ENCODE measurements at regions not wholly inside any gene's neighbourhood (a gene's known extent, or its start where the extent isn't known, plus 50 kb on each side); places are given as distances from the start of the nearest gene placed in this dataset.

DNA sequence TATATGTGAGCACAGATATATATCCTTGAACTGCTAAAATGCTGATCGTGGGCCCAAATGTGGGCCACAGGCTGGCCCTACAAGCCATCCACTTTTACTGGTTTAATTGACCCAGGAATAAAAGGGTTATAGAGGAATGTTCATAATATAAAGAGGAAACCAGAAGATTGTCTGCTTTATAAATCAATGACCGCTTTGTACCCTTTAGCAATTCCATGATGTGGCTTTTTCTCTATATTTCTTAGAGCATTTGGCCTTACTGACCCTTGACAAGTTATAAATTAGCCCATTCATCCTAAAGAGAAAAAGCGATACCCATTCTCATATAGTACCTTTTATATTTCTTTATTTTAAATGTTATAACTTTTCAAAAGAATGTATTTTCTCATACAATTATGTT lies 87.1 kb upstream of the ITGA4 start:
- no peak for DNase-seq
- Histone ChIP-seq H3K4me2 (ENCODE audit: unreplicated experiment) (no peak overlapping the region), H3K9me3 (ENCODE audit: low read depth) (no peaks in the 10 kb centered on the region), H3F3A (ENCODE audit: insufficient read depth) (peaks cover 25% of the 10 kb centered on the region), H3K9me2 (ENCODE audit: insufficient read depth) (no peaks in the 10 kb centered on the region), H3K27me3 (replicated peaks; ENCODE audit: insufficient read depth) (no peaks in the 10 kb centered on the region), H4K20me1 (ENCODE audit: insufficient read depth) (no peaks in the 10 kb centered on the region), H3K9ac (no peak overlapping the region), H2AFZ (no peak overlapping the region), H3K36me3 (ENCODE audit: low read depth) (no peaks in the 10 kb centered on the region), H3K27ac (no peak overlapping the region), H3K4me3 (no peak overlapping the region), H3K4me1 (ENCODE audit: insufficient read depth) (peaks cover 21% of the 10 kb centered on the region), H3K79me2 (ENCODE audit: insufficient read depth) (no peaks in the 10 kb centered on the region)
- in situ Hi-C loops (cut with MboI) = no loop called here
- TF ChIP-seq EZH2phosphoT487 (IDR thresholded peaks at IDR 0.05; ENCODE audit: insufficient read depth, low read depth) = no peak
- TF ChIP-seq EZH2 (IDR thresholded peaks at IDR 0.05; ENCODE audit: insufficient read depth, poor library complexity, severe bottlenecking) = no peak
- 73 to 80% methylated on average over 3 of the region's 3 CpGs for WGBS, 2 experiments (ENCODE audit: low coverage in 1 of 2, low lambda C conversion rate in 2 of 2, missing lambda C conversion rate in 2 of 2)

- Histone ChIP-seq H3K4me1 (ENCODE audit: insufficient read depth) (peaks cover 29% of the 10 kb centered on the region), H3K27ac (no peak overlapping the region), H3K4me2 (ENCODE audit: unreplicated experiment) (no peak overlapping the region), H3K9me2 (ENCODE audit: insufficient read depth) (no peaks in the 10 kb centered on the region), H3K9me3 (ENCODE audit: low read depth) (no peaks in the 10 kb centered on the region), H4K20me1 (ENCODE audit: insufficient read depth) (no peaks in the 10 kb centered on the region), H3K27me3 (replicated peaks; ENCODE audit: insufficient read depth) (no peaks in the 10 kb centered on the region), H3K79me2 (ENCODE audit: insufficient read depth) (no peaks in the 10 kb centered on the region), H2AFZ (no peak overlapping the region), H3K4me3 (no peak overlapping the region), H3K36me3 (ENCODE audit: low read depth) (no peaks in the 10 kb centered on the region), H3K9ac (no peak overlapping the region), H3F3A (ENCODE audit: insufficient read depth) (peaks cover 25% of the 10 kb centered on the region)
- no peak for TF ChIP-seq EZH2phosphoT487 (IDR thresholded peaks at IDR 0.05; ENCODE audit: insufficient read depth, low read depth)
- TF ChIP-seq EZH2 (IDR thresholded peaks at IDR 0.05; ENCODE audit: insufficient read depth, poor library complexity, severe bottlenecking) = no peak
- in situ Hi-C loops (cut with MboI) = no loop called here
- 98% methylated on average over 2 of the region's 2 CpGs for WGBS, 2 experiments (ENCODE audit: low coverage in 1 of 2, low lambda C conversion rate in 2 of 2, missing lambda C conversion rate in 2 of 2)
- no peak for DNase-seq
Observed at GRCh38 chr2:181371195-181371594, 86.0 kb upstream of the ITGA4 start.

DNA sequence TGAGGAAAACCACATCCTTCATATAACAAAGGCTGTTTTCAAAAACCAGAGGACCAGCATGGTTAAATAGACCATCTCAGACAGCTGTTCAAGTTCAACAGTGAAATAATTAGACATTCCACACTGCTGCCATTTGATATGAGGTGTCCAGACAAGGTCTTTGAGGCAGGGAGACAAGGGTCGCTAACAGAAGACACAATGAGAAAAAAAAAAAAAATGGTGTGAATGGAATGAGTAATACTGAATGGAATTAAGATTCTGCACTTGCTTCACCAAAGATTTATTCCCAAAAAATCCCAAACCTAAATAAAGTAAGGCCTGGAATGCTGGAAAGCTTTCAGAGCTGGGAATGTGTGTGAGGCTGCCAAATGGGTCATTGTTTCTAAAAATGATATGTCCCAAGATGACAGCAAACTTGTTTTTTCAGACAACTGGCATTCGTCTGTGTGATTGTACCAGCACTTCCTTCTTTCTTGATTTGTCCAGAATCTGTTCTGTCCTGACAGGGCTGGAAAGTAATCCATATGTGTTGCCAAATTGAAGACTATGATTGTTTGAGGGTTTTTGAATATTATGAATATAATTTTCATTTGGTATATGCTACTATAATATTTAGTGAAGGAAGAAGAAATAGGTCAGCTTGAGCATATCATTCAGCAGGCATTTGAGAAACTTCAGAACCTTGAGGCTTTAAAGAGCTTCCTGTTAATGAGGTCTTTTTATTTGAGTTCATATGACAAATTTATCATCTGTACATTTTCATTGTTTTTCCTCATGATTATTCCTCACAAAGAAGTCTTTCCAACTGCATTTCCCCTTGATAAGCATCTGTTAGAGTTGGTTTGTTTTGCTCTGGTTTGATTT lies 85.2 kb upstream of the ITGA4 start:
- no peaks in the 10 kb centered on the region for H4K20me1 ChIP-seq (ENCODE audit: insufficient read depth)
- H3K4me2 ChIP-seq (ENCODE audit: unreplicated experiment) = peak overlapping the region; percentile 31
- H3K9me3 ChIP-seq (ENCODE audit: low read depth) = no peaks in the 10 kb centered on the region
- H3K9ac ChIP-seq = no peak overlapping the region
- no peak overlapping the region for H3K27ac ChIP-seq
- no peak for TF ChIP-seq EZH2 (IDR thresholded peaks at IDR 0.05; ENCODE audit: insufficient read depth, poor library complexity, severe bottlenecking)
- TF ChIP-seq EZH2phosphoT487 (IDR thresholded peaks at IDR 0.05; ENCODE audit: insufficient read depth, low read depth) = no peak
- H3K27me3 ChIP-seq (replicated peaks; ENCODE audit: insufficient read depth) = no peaks in the 10 kb centered on the region
- H3K36me3 ChIP-seq (ENCODE audit: low read depth) = no peaks in the 10 kb centered on the region
- peaks cover 29% of the 10 kb centered on the region for H3K4me1 ChIP-seq (ENCODE audit: insufficient read depth)
- no peak overlapping the region for H2AFZ ChIP-seq
- DNase-seq = peak; percentile 52
- H3F3A ChIP-seq (ENCODE audit: insufficient read depth) = peaks cover 25% of the 10 kb centered on the region
- H3K4me3 ChIP-seq = no peak overlapping the region
- no peaks in the 10 kb centered on the region for H3K79me2 ChIP-seq (ENCODE audit: insufficient read depth)
- in situ Hi-C loops (cut with MboI) = no loop called here
- 3 to 5% methylated on average over 2 of the region's 2 CpGs for WGBS, 2 experiments (ENCODE audit: low coverage in 1 of 2, low lambda C conversion rate in 2 of 2, missing lambda C conversion rate in 2 of 2)
- no peaks in the 10 kb centered on the region for H3K9me2 ChIP-seq (ENCODE audit: insufficient read depth)

DNA sequence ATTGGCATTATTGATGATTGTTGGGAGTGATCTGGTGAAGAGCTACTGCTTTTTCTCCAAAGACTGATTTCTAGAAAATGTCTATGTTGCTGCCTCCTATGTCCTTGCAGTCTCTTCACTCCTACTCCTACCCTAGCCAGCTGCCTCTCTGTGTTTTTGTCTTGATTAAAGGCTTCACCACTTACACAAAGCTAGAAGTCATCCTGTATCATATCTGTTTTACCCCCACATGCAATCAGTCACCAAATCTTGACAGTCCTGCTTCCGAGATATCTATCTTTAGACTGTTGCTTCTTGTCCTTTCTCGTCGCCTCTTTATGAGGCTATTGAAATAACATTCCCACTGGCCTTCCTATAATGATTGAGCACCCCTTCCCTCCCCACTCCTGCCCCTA lies 84.5 kb upstream of the ITGA4 start:
- peak overlapping the region; percentile 31 for H3K4me2 ChIP-seq (ENCODE audit: unreplicated experiment)
- in situ Hi-C loops (cut with MboI) = no loop called here
- no peak overlapping the region for H2AFZ ChIP-seq
- no peak overlapping the region for H3K9ac ChIP-seq
- H3K27ac ChIP-seq = no peak overlapping the region
- WGBS, 2 experiments (ENCODE audit: low coverage in 1 of 2, low lambda C conversion rate in 2 of 2, missing lambda C conversion rate in 2 of 2) = 95 to 99% methylated on average over 3 of the region's 3 CpGs
- TF ChIP-seq EZH2 (IDR thresholded peaks at IDR 0.05; ENCODE audit: insufficient read depth, poor library complexity, severe bottlenecking) = no peak
- TF ChIP-seq EZH2phosphoT487 (IDR thresholded peaks at IDR 0.05; ENCODE audit: insufficient read depth, low read depth) = no peak
- no peaks in the 10 kb centered on the region for H3K9me2 ChIP-seq (ENCODE audit: insufficient read depth)
- no peaks in the 10 kb centered on the region for H3K9me3 ChIP-seq (ENCODE audit: low read depth)
- peaks cover 29% of the 10 kb centered on the region for H3K4me1 ChIP-seq (ENCODE audit: insufficient read depth)
- no peak for DNase-seq
- no peaks in the 10 kb centered on the region for H3K79me2 ChIP-seq (ENCODE audit: insufficient read depth)
- H4K20me1 ChIP-seq (ENCODE audit: insufficient read depth) = no peaks in the 10 kb centered on the region
- H3K27me3 ChIP-seq (replicated peaks; ENCODE audit: insufficient read depth) = no peaks in the 10 kb centered on the region
- H3K36me3 ChIP-seq (ENCODE audit: low read depth) = no peaks in the 10 kb centered on the region
- H3K4me3 ChIP-seq = no peak overlapping the region
- peaks cover 25% of the 10 kb centered on the region for H3F3A ChIP-seq (ENCODE audit: insufficient read depth)

Data from GM23248 (cell line).